Pancreas (tissue), 10 donors: ENCODE measurements at regions not wholly inside any gene's neighbourhood (a gene's known extent, or its start where the extent isn't known, plus 50 kb on each side); places are given as distances from the start of the nearest gene placed in this dataset.

Experiments used
- ATAC-seq, 4 donors: fragments of 200-7000 bp; cut with Tn5 transposase; one replicate each; pipeline versions ENCODE4 v1.8.0 to v1.9.1; 2020; ENCODE audit warnings: mild to moderate bottlenecking in 4 of 4, moderate library complexity in 4 of 4
- DNase-seq, 6 donors: peaks; one replicate each; pipeline ENCODE4 v3.0.0-alpha.2; 2020
- FAIRE-seq: peaks from 2 replicates; lab custom pipeline; 2012; peaks lifted over from hg19 to GRCh38; lab: Jason Lieb, UNC
- H3K27ac ChIP-seq, 4 donors: fragments of 200-600 bp; sonication (generic); 1 replicate in 3 of 4; 2 replicates in 1 of 4; pipeline versions ENCODE4 v1.5.0 to v1.8.0; 2020
- H3K27me3 ChIP-seq, 4 donors: fragments of 200-600 bp; one replicate each; pipeline ENCODE4 v1.8.0; 2021
- H3K36me3 ChIP-seq, 3 donors: fragments of 200-600 bp; sonication (generic) in 1 of 3; one replicate each; pipeline versions ENCODE4 v1.5.0 to v1.8.0; 2020 to 2021
- H3K4me1 ChIP-seq, 3 donors: fragments of 200-600 bp; one replicate each; pipeline ENCODE4 v1.8.0; 2021
- H3K4me3 ChIP-seq, 4 donors: fragments of 200-600 bp; sonication (generic) in 2 of 4; one replicate each; pipeline versions ENCODE4 v1.5.0 to v1.8.0; 2020 to 2021
- H3K9me3 ChIP-seq, 4 donors: fragments of 200-600 bp; one replicate each; pipeline ENCODE4 v1.8.0; 2021
- CTCF ChIP-seq, 4 donors: fragments of 200-600 bp; sonication (generic) in 3 of 4; IDR thresholded peaks; one replicate each; pipeline versions ENCODE4 v1.5.0 to v1.8.0; 2021; ENCODE audit warnings: antibody characterized with exemption in 4 of 4
- WGBS, 2 donors: extraction: QIAGEN DNeasy Blood & Tissue Kit; methylation state at CpG; one replicate each; pipeline ENCODE4 v1.1.7; 2013; 5-methylcytosine and 5-hydroxymethylcytosine counted together
- intact Hi-C, 3 donors: fragments of 100-400 bp; cut with DNase I; formaldehyde crosslinking; loops; one replicate each; pipeline versions ENCODE4 v1.11.1 to v1.14.2; 2022
- donor health status: healthy with polysubstance abuse.
- donor health status: DM: no; HTN: no; CAD: no; lungs with moderate emphysema.
- donor health status: DM: no; HTN: no; CAD: no.
- donor health status: control.
- donor health status: control.
- donor health status: Bipolar disorder and iron deficiency.
- donor health status: DM: yes; HTN: yes; CAD: no.
- donor health status: DM: no; HTN: no; CAD: no.
- donor health status: DM: no; HTN: no; CAD: no.
- donor health status: DM: yes; HTN: yes; CAD: no.

- Histone ChIP-seq H3K27ac (no peak overlapping the region), H3K9me3 (peaks cover 0 to 3% (median 0%) of the 10 kb centered on the region in 4 donors), H3K36me3 (no peaks in the 10 kb centered on the region), H3K4me3 (no peak overlapping the region), H3K27me3 (no peaks in the 10 kb centered on the region), H3K4me1 (no peaks in the 10 kb centered on the region)
- intact Hi-C loops = no loop called here
- no peak for ATAC-seq
- 74 to 94% methylated on average over 1 of the region's 1 CpG for WGBS, 2 donors
- TF ChIP-seq CTCF (IDR thresholded peaks at IDR 0.05) = no peak
- no peak for FAIRE-seq
- no peak for DNase-seq
Observed at GRCh38 chr2:147231081-147231480, 613.7 kb upstream of the ACVR2A start.

- Histone ChIP-seq H3K4me1 (no peaks in the 10 kb centered on the region), H3K36me3 (no peaks in the 10 kb centered on the region), H3K27me3 (no peaks in the 10 kb centered on the region), H3K4me3 (no peak overlapping the region), H3K9me3 (peaks cover 0 to 4% (median 0%) of the 10 kb centered on the region in 4 donors), H3K27ac (no peak overlapping the region)
- 96 to 98% methylated on average over 2 of the region's 2 CpGs for WGBS, 2 donors
- no peak for FAIRE-seq
- no peak for ATAC-seq
- DNase-seq = no peak
- no peak for TF ChIP-seq CTCF (IDR thresholded peaks at IDR 0.05)
- intact Hi-C loops = no loop called here
Observed at GRCh38 chr2:147227313-147227712, 617.5 kb upstream of the ACVR2A start.

DNA sequence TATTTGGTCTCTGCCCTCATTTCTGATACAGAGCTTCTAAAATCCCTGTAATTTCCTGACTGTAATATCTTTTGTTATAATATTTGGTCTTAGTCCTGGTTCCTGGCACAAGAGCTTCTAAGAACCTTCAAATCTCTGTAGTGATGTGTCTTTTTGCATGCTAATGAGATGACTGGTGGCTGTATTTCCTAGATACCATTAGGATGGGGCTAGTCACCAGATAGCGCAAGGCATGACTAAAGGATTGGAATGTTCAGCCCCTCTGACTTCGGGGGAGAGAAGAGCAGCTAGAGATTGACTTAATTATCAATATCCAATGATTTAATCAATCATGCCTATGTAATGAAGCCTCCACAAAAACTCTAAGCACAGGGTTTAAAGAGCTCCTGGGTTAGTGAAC lies 620.8 kb upstream of the ACVR2A start:
- no peaks in the 10 kb centered on the region for H3K27me3 ChIP-seq
- H3K4me1 ChIP-seq = no peaks in the 10 kb centered on the region
- 88 to 92% methylated on average over 2 of the region's 2 CpGs for WGBS, 2 donors
- no peaks in the 10 kb centered on the region for H3K36me3 ChIP-seq
- peaks cover 0 to 4% (median 0%) of the 10 kb centered on the region in 4 donors for H3K9me3 ChIP-seq
- ATAC-seq (no peak), DNase-seq (no peak), FAIRE-seq (no peak)
- no peak overlapping the region for H3K27ac ChIP-seq
- no peak overlapping the region for H3K4me3 ChIP-seq
- intact Hi-C loops = no loop called here
- TF ChIP-seq CTCF (IDR thresholded peaks at IDR 0.05) = no peak

- no peak for TF ChIP-seq CTCF (IDR thresholded peaks at IDR 0.05)
- no peaks in the 10 kb centered on the region for H3K27me3 ChIP-seq
- H3K27ac ChIP-seq = no peak overlapping the region
- DNase-seq (no peak), ATAC-seq (no peak), FAIRE-seq (no peak)
- H3K9me3 ChIP-seq = peaks cover 0 to 4% (median 0%) of the 10 kb centered on the region in 4 donors
- H3K4me3 ChIP-seq = no peak overlapping the region
- no peaks in the 10 kb centered on the region for H3K36me3 ChIP-seq
- intact Hi-C loops = no loop called here
- no peaks in the 10 kb centered on the region for H3K4me1 ChIP-seq
- 83 to 84% methylated on average over 2 of the region's 2 CpGs for WGBS, 2 donors
Observed at GRCh38 chr2:147223553-147224060, 621.2 kb upstream of the ACVR2A start.

- DNase-seq (no peak), FAIRE-seq (no peak), ATAC-seq (no peak)
Observed at GRCh38 chr2:147223119-147223518, 621.7 kb upstream of the ACVR2A start.

More at GRCh38 chr2:147223119-147223518, 621.7 kb upstream of the ACVR2A start:
- intact Hi-C loops = no loop called here
- Histone ChIP-seq H3K9me3 (peaks cover 0 to 4% (median 0%) of the 10 kb centered on the region in 4 donors), H3K4me3 (no peak overlapping the region), H3K27ac (no peak overlapping the region), H3K4me1 (no peaks in the 10 kb centered on the region), H3K27me3 (no peaks in the 10 kb centered on the region), H3K36me3 (no peaks in the 10 kb centered on the region)
- TF ChIP-seq CTCF (IDR thresholded peaks at IDR 0.05) = no peak
